ENCODE measurements at regions not wholly inside any gene's neighbourhood (a gene's known extent, or its start where the extent isn't known, plus 50 kb on each side); places are given as distances from the start of the nearest gene placed in this dataset.

GRCh38 chr10:2660276-2660675 is 407.1 kb upstream of the PFKP start:
- Histone ChIP-seq H4K20me1 (replicated peaks; ENCODE audit: insufficient read depth) (no peaks in the 10 kb centered on the region), H3F3A (replicated peaks; ENCODE audit: low read depth) (no peaks in the 10 kb centered on the region), H3K79me2 (replicated peaks; ENCODE audit: insufficient read depth) (no peaks in the 10 kb centered on the region), H3K4me2 (no peak overlapping the region), H3K9me2 (ENCODE audit: insufficient read depth) (no peaks in the 10 kb centered on the region), H3K27me3 (ENCODE audit: insufficient read depth) (no peaks in the 10 kb centered on the region), H3K4me1 (ENCODE audit: insufficient read depth) (no peaks in the 10 kb centered on the region), H3K27ac (ENCODE audit: low read depth) (no peak overlapping the region), H2AFZ (peak overlapping the region; percentile 48; the same call in 1 of the 2 replicates), H3K4me3 (no peak overlapping the region), H3K36me3 (ENCODE audit: insufficient read depth) (no peaks in the 10 kb centered on the region)
- Mint-ChIP-seq H3K4me1 (peaks cover 14% of the 10 kb centered on the region), H3K36me3 (ENCODE audit: low read depth) (peaks cover 5% of the 10 kb centered on the region; the same call in 1 of the 3 replicates), H3K27ac (no peak overlapping the region), H3K9me3 (peaks cover 12% of the 10 kb centered on the region), H3K27me3 (ENCODE audit: insufficient read depth, low read depth, poor library complexity) (peaks cover 5% of the 10 kb centered on the region), H3K4me3 (no peak overlapping the region)
- ATAC-seq: peak; percentile 73
- TF ChIP-seq POLR2AphosphoS5 (IDR thresholded peaks at IDR 0.05; ENCODE audit: low read depth): no peak
- TF ChIP-seq EZH2 (IDR thresholded peaks at IDR 0.05; ENCODE audit: low read depth, unreplicated experiment): no peak
- no peak for TF ChIP-seq ETS1 (IDR thresholded peaks at IDR 0.05)
- peak; percentile 8 for DNase-seq (ENCODE audit: low spot score)

- TF ChIP-seq JUNB (IDR thresholded peaks at IDR 0.05; ENCODE audit: unreplicated experiment): no peak
These were observed 407.6 kb upstream of the PFKP start for GRCh38 chr10:2659660-2660209.

DNA sequence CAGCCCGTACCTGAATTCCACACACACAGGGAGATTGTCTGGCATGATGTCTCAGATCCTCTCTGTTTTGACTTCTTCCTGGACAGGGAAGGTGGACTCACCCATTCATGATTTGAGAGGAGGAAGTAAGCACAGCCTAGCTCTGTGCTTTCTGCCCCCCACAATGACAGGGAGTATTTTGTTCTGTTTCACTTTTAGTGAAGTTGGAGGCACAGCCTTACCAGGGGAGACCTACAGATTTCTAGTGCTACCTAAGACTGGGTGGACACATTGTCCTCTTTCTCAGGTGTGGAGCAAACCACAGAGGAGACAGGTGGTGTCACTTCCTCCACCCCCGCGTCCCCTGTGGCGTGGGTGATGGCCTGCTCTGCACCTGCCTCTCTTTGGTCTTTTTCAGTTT is 408.6 kb upstream of the PFKP start:
- no peaks in the 10 kb centered on the region for H3K36me3 Mint-ChIP-seq (ENCODE audit: low read depth)
- H3K4me1 Mint-ChIP-seq: peaks cover 14% of the 10 kb centered on the region
- H3K4me2 ChIP-seq: no peak overlapping the region

More at GRCh38 chr10:2659660-2660209, 407.6 kb upstream of the PFKP start:
- no peak for DNase-seq (ENCODE audit: low spot score)
- H3K27ac Mint-ChIP-seq: no peak overlapping the region
- H3K4me1 ChIP-seq (ENCODE audit: insufficient read depth): no peaks in the 10 kb centered on the region
- peaks cover 6% of the 10 kb centered on the region; the same call in 2 of the 3 replicates for H3K9me3 Mint-ChIP-seq
- H3K4me3 ChIP-seq: no peak overlapping the region
- H3K27me3 Mint-ChIP-seq (ENCODE audit: insufficient read depth, low read depth, poor library complexity): peaks cover 4% of the 10 kb centered on the region
- H3K4me3 Mint-ChIP-seq: no peak overlapping the region
- no peaks in the 10 kb centered on the region for H3K79me2 ChIP-seq (replicated peaks; ENCODE audit: insufficient read depth)
- H3K9me2 ChIP-seq (ENCODE audit: insufficient read depth): no peaks in the 10 kb centered on the region
- ATAC-seq: no peak
- no peaks in the 10 kb centered on the region for H4K20me1 ChIP-seq (replicated peaks; ENCODE audit: insufficient read depth)
- H3K27me3 ChIP-seq (ENCODE audit: insufficient read depth): no peaks in the 10 kb centered on the region
- no peak overlapping the region for H2AFZ ChIP-seq
- H3K4me1 Mint-ChIP-seq: peaks cover 14% of the 10 kb centered on the region
- H3F3A ChIP-seq (replicated peaks; ENCODE audit: low read depth): no peaks in the 10 kb centered on the region
- no peak overlapping the region for H3K27ac ChIP-seq (ENCODE audit: low read depth)
- no peaks in the 10 kb centered on the region for H3K36me3 ChIP-seq (ENCODE audit: insufficient read depth)
- no peaks in the 10 kb centered on the region for H3K36me3 Mint-ChIP-seq (ENCODE audit: low read depth)
- H3K4me2 ChIP-seq: no peak overlapping the region

More for the DNA sequence above, 408.6 kb upstream of the PFKP start:
- no peak overlapping the region for H2AFZ ChIP-seq
- Mint-ChIP-seq H3K27ac (no peak overlapping the region), H3K9me3 (no peaks in the 10 kb centered on the region), H3K27me3 (ENCODE audit: insufficient read depth, low read depth, poor library complexity) (no peaks in the 10 kb centered on the region), H3K4me3 (no peak overlapping the region)
- no peak overlapping the region for H3K27ac ChIP-seq (ENCODE audit: low read depth)
- H3K36me3 ChIP-seq (ENCODE audit: insufficient read depth): no peaks in the 10 kb centered on the region
- H3K79me2 ChIP-seq (replicated peaks; ENCODE audit: insufficient read depth): no peaks in the 10 kb centered on the region
- ATAC-seq (no peak), DNase-seq (ENCODE audit: low spot score) (no peak)
- TF ChIP-seq ZNF114 (CRISPR knock-in tag; IDR thresholded peaks at IDR 0.05) (no peak), ZNF331 (CRISPR knock-in tag; IDR thresholded peaks at IDR 0.05; ENCODE audit: low read depth) (no peak), ETS1 (IDR thresholded peaks at IDR 0.05) (no peak), EZH2 (IDR thresholded peaks at IDR 0.05; ENCODE audit: low read depth, unreplicated experiment) (no peak), POLR2AphosphoS5 (IDR thresholded peaks at IDR 0.05; ENCODE audit: low read depth) (no peak), CREB1 (CRISPR knock-in tag; IDR thresholded peaks at IDR 0.05; ENCODE audit: low read depth) (no peak), NANOG (IDR thresholded peaks at IDR 0.05; ENCODE audit: borderline replicate concordance) (no peak), JUNB (IDR thresholded peaks at IDR 0.05; ENCODE audit: unreplicated experiment) (no peak), REST (IDR thresholded peaks at IDR 0.05; ENCODE audit: unreplicated experiment) (no peak), STAT1 (IDR thresholded peaks at IDR 0.05; ENCODE audit: unreplicated experiment) (no peak)
- no peaks in the 10 kb centered on the region for H3K4me1 ChIP-seq (ENCODE audit: insufficient read depth)
- no peak overlapping the region for H3K4me3 ChIP-seq
- no peaks in the 10 kb centered on the region for H3F3A ChIP-seq (replicated peaks; ENCODE audit: low read depth)
- H3K27me3 ChIP-seq (ENCODE audit: insufficient read depth): no peaks in the 10 kb centered on the region
- H3K9me2 ChIP-seq (ENCODE audit: insufficient read depth): no peaks in the 10 kb centered on the region
- no peaks in the 10 kb centered on the region for H4K20me1 ChIP-seq (replicated peaks; ENCODE audit: insufficient read depth)
